ENCODE measurements at regions not wholly inside any gene's neighbourhood (a gene's known extent, or its start where the extent isn't known, plus 50 kb on each side); places are given as distances from the start of the nearest gene placed in this dataset.

GRCh38 chr1:208460823-208461222 lies 216.6 kb upstream of the PLXNA2 start:
- H3K36me3 ChIP-seq (ENCODE audit: control insufficient read depth, insufficient read depth, low read length), result no peaks in the 10 kb centered on the region
- ChIA-PET POLR2A (no interaction called here), CTCF (no interaction called here)
- no peaks in the 10 kb centered on the region; the same call in 1 of the 2 replicates for H3K9me3 ChIP-seq
- Mint-ChIP-seq H3K4me3 (ENCODE audit: unreplicated experiment) (no peak overlapping the region), H3K27me3 (ENCODE audit: insufficient read depth, unreplicated experiment) (peaks cover 14% of the 10 kb centered on the region), H3K4me1 (ENCODE audit: low read depth, unreplicated experiment) (no peaks in the 10 kb centered on the region), H3K9me3 (ENCODE audit: unreplicated experiment) (no peaks in the 10 kb centered on the region), H3K27ac (ENCODE audit: unreplicated experiment) (no peak overlapping the region), H3K36me3 (ENCODE audit: insufficient read depth, unreplicated experiment) (no peaks in the 10 kb centered on the region)
- H3K4me1 ChIP-seq, result no peaks in the 10 kb centered on the region
- TF ChIP-seq, protein P1, sequence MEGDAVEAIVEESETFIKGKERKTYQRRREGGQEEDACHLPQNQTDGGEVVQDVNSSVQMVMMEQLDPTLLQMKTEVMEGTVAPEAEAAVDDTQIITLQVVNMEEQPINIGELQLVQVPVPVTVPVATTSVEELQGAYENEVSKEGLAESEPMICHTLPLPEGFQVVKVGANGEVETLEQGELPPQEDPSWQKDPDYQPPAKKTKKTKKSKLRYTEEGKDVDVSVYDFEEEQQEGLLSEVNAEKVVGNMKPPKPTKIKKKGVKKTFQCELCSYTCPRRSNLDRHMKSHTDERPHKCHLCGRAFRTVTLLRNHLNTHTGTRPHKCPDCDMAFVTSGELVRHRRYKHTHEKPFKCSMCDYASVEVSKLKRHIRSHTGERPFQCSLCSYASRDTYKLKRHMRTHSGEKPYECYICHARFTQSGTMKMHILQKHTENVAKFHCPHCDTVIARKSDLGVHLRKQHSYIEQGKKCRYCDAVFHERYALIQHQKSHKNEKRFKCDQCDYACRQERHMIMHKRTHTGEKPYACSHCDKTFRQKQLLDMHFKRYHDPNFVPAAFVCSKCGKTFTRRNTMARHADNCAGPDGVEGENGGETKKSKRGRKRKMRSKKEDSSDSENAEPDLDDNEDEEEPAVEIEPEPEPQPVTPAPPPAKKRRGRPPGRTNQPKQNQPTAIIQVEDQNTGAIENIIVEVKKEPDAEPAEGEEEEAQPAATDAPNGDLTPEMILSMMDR (IDR thresholded peaks at IDR 0.05; ENCODE audit: insufficient read depth in 1 of 2, low read depth in 1 of 2, low read length in 1 of 2, severe bottlenecking in 1 of 2, unreplicated experiment in 1 of 2), result no peak
- no peak overlapping the region for H3K4me3 ChIP-seq (ENCODE audit: low read depth, low read length)
- intact Hi-C loops (cut with micrococcal nuclease; ENCODE audit: unreplicated experiment), result no loop called here
- no TSS peak for BruUV-seq (replicated peaks)
- no peak for DNase-seq
- H3K27me3 ChIP-seq (replicated peaks; ENCODE audit: control insufficient read depth, insufficient read depth, low read length), result no peaks in the 10 kb centered on the region

GRCh38 chr1:208461680-208462079 lies 217.5 kb upstream of the PLXNA2 start:
- H3K27me3 ChIP-seq (replicated peaks; ENCODE audit: control insufficient read depth, insufficient read depth, low read length), result no peaks in the 10 kb centered on the region
- ChIA-PET POLR2A (no interaction called here), CTCF (no interaction called here)
- Mint-ChIP-seq H3K4me1 (ENCODE audit: low read depth, unreplicated experiment) (no peaks in the 10 kb centered on the region), H3K9me3 (ENCODE audit: unreplicated experiment) (no peaks in the 10 kb centered on the region), H3K27me3 (ENCODE audit: insufficient read depth, unreplicated experiment) (peaks cover 15% of the 10 kb centered on the region), H3K4me3 (ENCODE audit: unreplicated experiment) (no peak overlapping the region), H3K27ac (ENCODE audit: unreplicated experiment) (no peak overlapping the region), H3K36me3 (ENCODE audit: insufficient read depth, unreplicated experiment) (no peaks in the 10 kb centered on the region)
- no peaks in the 10 kb centered on the region for H3K36me3 ChIP-seq (ENCODE audit: control insufficient read depth, insufficient read depth, low read length)
- TF ChIP-seq, protein P1 (IDR thresholded peaks at IDR 0.05; ENCODE audit: insufficient read depth in 1 of 2, low read depth in 1 of 2, low read length in 1 of 2, severe bottlenecking in 1 of 2, unreplicated experiment in 1 of 2), result peak; percentile 20 to 48
- intact Hi-C loops (cut with micrococcal nuclease; ENCODE audit: unreplicated experiment), result no loop called here
- no peaks in the 10 kb centered on the region; the same call in 1 of the 2 replicates for H3K9me3 ChIP-seq
- H3K4me3 ChIP-seq (ENCODE audit: low read depth, low read length), result no peak overlapping the region
- H3K4me1 ChIP-seq, result no peaks in the 10 kb centered on the region
- no TSS peak for BruUV-seq (replicated peaks)
- DNase-seq, result no peak

- DNase-seq, result no peak
- BruUV-seq (replicated peaks), result no TSS peak
- ChIA-PET CTCF (no interaction called here), POLR2A (no interaction called here)
- Mint-ChIP-seq H3K4me3 (ENCODE audit: unreplicated experiment) (no peak overlapping the region), H3K27ac (ENCODE audit: unreplicated experiment) (no peak overlapping the region), H3K9me3 (ENCODE audit: unreplicated experiment) (no peaks in the 10 kb centered on the region), H3K36me3 (ENCODE audit: insufficient read depth, unreplicated experiment) (no peaks in the 10 kb centered on the region), H3K4me1 (ENCODE audit: low read depth, unreplicated experiment) (no peaks in the 10 kb centered on the region), H3K27me3 (ENCODE audit: insufficient read depth, unreplicated experiment) (peaks cover 23% of the 10 kb centered on the region)
- no peak overlapping the region for H3K4me3 ChIP-seq (ENCODE audit: low read depth, low read length)
- TF ChIP-seq, protein P1 (IDR thresholded peaks at IDR 0.05; ENCODE audit: insufficient read depth in 1 of 2, low read depth in 1 of 2, low read length in 1 of 2, severe bottlenecking in 1 of 2, unreplicated experiment in 1 of 2), result no peak
- H3K9me3 ChIP-seq, result no peaks in the 10 kb centered on the region; the same call in 1 of the 2 replicates
- H3K27me3 ChIP-seq (replicated peaks; ENCODE audit: control insufficient read depth, insufficient read depth, low read length), result no peaks in the 10 kb centered on the region
- H3K36me3 ChIP-seq (ENCODE audit: control insufficient read depth, insufficient read depth, low read length), result no peaks in the 10 kb centered on the region
- H3K4me1 ChIP-seq, result no peaks in the 10 kb centered on the region
- intact Hi-C loops (cut with micrococcal nuclease; ENCODE audit: unreplicated experiment), result no loop called here
These were observed 218.6 kb upstream of the PLXNA2 start for GRCh38 chr1:208462761-208463160.

Data from Caco-2 (cell line).